ENCODE measurements at regions not wholly inside any gene's neighbourhood (a gene's known extent, or its start where the extent isn't known, plus 50 kb on each side); places are given as distances from the start of the nearest gene placed in this dataset.

DNA sequence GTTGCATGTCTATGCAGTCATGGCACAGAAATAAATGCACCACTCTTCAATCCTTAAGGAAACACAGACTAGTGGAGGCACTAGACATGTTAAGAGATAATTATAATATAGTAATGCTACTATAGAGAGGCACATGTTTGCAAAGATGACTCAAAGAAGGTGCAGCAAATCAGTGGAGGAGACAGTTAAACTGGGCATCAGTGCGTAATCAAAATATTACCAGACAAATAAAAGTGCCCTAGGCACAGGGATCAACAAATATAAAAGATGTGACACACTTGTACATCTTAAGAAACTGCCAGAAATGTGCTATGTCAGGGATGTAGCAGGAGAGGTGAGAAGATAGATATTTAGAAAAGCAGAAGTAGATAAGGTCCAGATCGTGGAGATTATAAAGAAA is 642.1 kb downstream of the SLCO4C1 start:
- no peak for DNase-seq

DNA sequence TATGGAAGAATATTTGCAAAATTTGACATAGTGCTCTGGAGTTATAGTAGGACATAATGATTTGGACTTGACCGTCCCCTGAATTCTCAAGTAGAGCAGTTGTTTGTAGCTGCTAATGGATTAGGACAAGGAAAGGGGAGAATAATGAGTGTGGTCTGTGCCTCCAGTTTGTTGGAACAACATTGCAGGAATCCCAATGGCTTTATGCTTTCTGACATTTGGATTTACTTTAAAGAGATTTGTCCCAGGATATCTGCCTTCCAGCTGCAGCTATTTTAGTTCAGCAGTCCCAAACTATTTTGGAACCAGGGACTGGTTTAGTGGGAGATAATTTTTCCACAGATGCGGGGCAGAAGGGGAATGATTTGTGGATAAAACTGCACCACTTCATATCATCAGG is 648.2 kb downstream of the SLCO4C1 start:
- Histone ChIP-seq H3K79me1 (ENCODE audit: low read length) (no peaks in the 10 kb centered on the region), H3K79me2 (ENCODE audit: control insufficient read depth, insufficient read depth, low read length, poor library complexity) (no peaks in the 10 kb centered on the region), H3K36me3 (ENCODE audit: control insufficient read depth in 1 of 2, insufficient read depth in 2 of 2, low read length in 2 of 2) (no peaks in the 10 kb centered on the region), H3K23ac (ENCODE audit: low read length) (no peak overlapping the region), H3K9ac (ENCODE audit: low read length) (no peak overlapping the region), H3K4ac (ENCODE audit: low read depth, low read length) (no peak overlapping the region), H3K27me3 (ENCODE audit: insufficient read depth, low read length) (no peaks in the 10 kb centered on the region), H3K18ac (ENCODE audit: low read length) (no peak overlapping the region), H4K8ac (ENCODE audit: low read depth, low read length) (no peak overlapping the region), H2AK5ac (ENCODE audit: low read length) (no peak overlapping the region), H2AFZ (ENCODE audit: insufficient read depth, low read length, poor library complexity) (no peak overlapping the region), H3K9me3 (ENCODE audit: insufficient read depth, low read depth, low read length) (no peaks in the 10 kb centered on the region), H2BK5ac (ENCODE audit: low read depth, low read length, poor library complexity) (no peak overlapping the region), H2BK12ac (ENCODE audit: low read length) (no peak overlapping the region), H3K4me2 (ENCODE audit: low read length) (no peak overlapping the region), H4K91ac (ENCODE audit: low read depth, low read length) (no peak overlapping the region), H3K4me3 (ENCODE audit: low read depth, low read length) (no peak overlapping the region), H4K12ac (ENCODE audit: low read depth, low read length) (no peak overlapping the region), H3K27ac (ENCODE audit: low read depth, low read length) (no peak overlapping the region), H2BK120ac (ENCODE audit: insufficient read depth, low read length, poor library complexity) (no peak overlapping the region), H3K14ac (ENCODE audit: low read length) (no peak overlapping the region), H3K4me1 (ENCODE audit: control insufficient read depth in 1 of 2, insufficient read depth in 2 of 2, low read length in 2 of 2) (no peaks in the 10 kb centered on the region)
- no peak for DNase-seq
- no CpG with 5 or more reads among the region's 2 CpGs for WGBS (ENCODE audit: extremely low coverage, insufficient coverage, insufficient read length)

More for the DNA sequence above, 642.1 kb downstream of the SLCO4C1 start:
- no peak overlapping the region for H4K12ac ChIP-seq (ENCODE audit: low read depth, low read length)
- H4K91ac ChIP-seq (ENCODE audit: low read depth, low read length) = no peak overlapping the region
- no peak overlapping the region for H3K27ac ChIP-seq (ENCODE audit: low read depth, low read length)
- no peak overlapping the region for H2BK120ac ChIP-seq (ENCODE audit: insufficient read depth, low read length, poor library complexity)
- no peak overlapping the region for H2BK12ac ChIP-seq (ENCODE audit: low read length)
- no peaks in the 10 kb centered on the region for H3K27me3 ChIP-seq (ENCODE audit: insufficient read depth, low read length)
- H3K4me2 ChIP-seq (ENCODE audit: low read length) = no peak overlapping the region
- H3K23ac ChIP-seq (ENCODE audit: low read length) = no peak overlapping the region
- H3K9ac ChIP-seq (ENCODE audit: low read length) = no peak overlapping the region
- no CpG with 5 or more reads among the region's 2 CpGs for WGBS (ENCODE audit: extremely low coverage, insufficient coverage, insufficient read length)
- H3K79me1 ChIP-seq (ENCODE audit: low read length) = no peaks in the 10 kb centered on the region
- H2AFZ ChIP-seq (ENCODE audit: insufficient read depth, low read length, poor library complexity) = no peak overlapping the region
- no peak overlapping the region for H3K4me3 ChIP-seq (ENCODE audit: low read depth, low read length)
- H3K4me1 ChIP-seq (ENCODE audit: control insufficient read depth in 1 of 2, insufficient read depth in 2 of 2, low read length in 2 of 2) = peaks cover 0 to 3% of the 10 kb centered on the region in 2 experiments
- H3K9me3 ChIP-seq (ENCODE audit: insufficient read depth, low read depth, low read length) = no peaks in the 10 kb centered on the region
- H4K8ac ChIP-seq (ENCODE audit: low read depth, low read length) = no peak overlapping the region
- no peaks in the 10 kb centered on the region for H3K79me2 ChIP-seq (ENCODE audit: control insufficient read depth, insufficient read depth, low read length, poor library complexity)
- H2AK5ac ChIP-seq (ENCODE audit: low read length) = no peak overlapping the region
- H3K36me3 ChIP-seq (ENCODE audit: control insufficient read depth in 1 of 2, insufficient read depth in 2 of 2, low read length in 2 of 2) = no peaks in the 10 kb centered on the region
- H3K4ac ChIP-seq (ENCODE audit: low read depth, low read length) = no peak overlapping the region
- H2BK5ac ChIP-seq (ENCODE audit: low read depth, low read length, poor library complexity) = no peak overlapping the region
- no peak overlapping the region for H3K18ac ChIP-seq (ENCODE audit: low read length)
- no peak overlapping the region for H3K14ac ChIP-seq (ENCODE audit: low read length)

DNA sequence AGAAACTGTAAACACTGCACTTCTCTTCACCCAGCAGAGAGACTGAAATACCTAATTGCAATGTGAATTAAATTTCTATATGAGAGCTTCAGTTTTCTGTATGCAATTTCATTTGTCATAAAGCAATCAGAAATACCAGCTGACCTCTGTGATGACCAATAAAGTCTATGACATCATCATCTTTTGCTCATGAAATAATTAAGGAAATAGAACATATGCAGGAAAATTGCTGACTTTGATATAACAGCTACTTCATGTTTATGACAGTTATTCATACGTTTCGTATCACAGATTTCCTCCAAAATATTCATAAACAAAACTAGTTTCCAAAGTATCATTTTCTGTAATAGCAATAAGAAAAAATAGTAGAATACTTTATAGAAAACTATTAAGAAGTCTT is 652.3 kb downstream of the SLCO4C1 start:
- H2AFZ ChIP-seq (ENCODE audit: insufficient read depth, low read length, poor library complexity) = no peak overlapping the region
- no peak overlapping the region for H2AK5ac ChIP-seq (ENCODE audit: low read length)
- no CpG with 5 or more reads among the region's 2 CpGs for WGBS (ENCODE audit: extremely low coverage, insufficient coverage, insufficient read length)
- no peaks in the 10 kb centered on the region for H3K36me3 ChIP-seq (ENCODE audit: control insufficient read depth in 1 of 2, insufficient read depth in 2 of 2, low read length in 2 of 2)
- no peak overlapping the region for H3K23ac ChIP-seq (ENCODE audit: low read length)
- H3K79me1 ChIP-seq (ENCODE audit: low read length) = no peaks in the 10 kb centered on the region
- no peaks in the 10 kb centered on the region for H3K4me1 ChIP-seq (ENCODE audit: control insufficient read depth in 1 of 2, insufficient read depth in 2 of 2, low read length in 2 of 2)
- no peak overlapping the region for H4K8ac ChIP-seq (ENCODE audit: low read depth, low read length)
- no peak overlapping the region for H3K4me2 ChIP-seq (ENCODE audit: low read length)
- H3K27ac ChIP-seq (ENCODE audit: low read depth, low read length) = no peak overlapping the region
- no peak overlapping the region for H4K12ac ChIP-seq (ENCODE audit: low read depth, low read length)
- no peak overlapping the region for H4K91ac ChIP-seq (ENCODE audit: low read depth, low read length)
- H3K4ac ChIP-seq (ENCODE audit: low read depth, low read length) = no peak overlapping the region
- no peaks in the 10 kb centered on the region for H3K27me3 ChIP-seq (ENCODE audit: insufficient read depth, low read length)
- no peak overlapping the region for H3K9ac ChIP-seq (ENCODE audit: low read length)
- H2BK12ac ChIP-seq (ENCODE audit: low read length) = no peak overlapping the region
- no peaks in the 10 kb centered on the region for H3K9me3 ChIP-seq (ENCODE audit: insufficient read depth, low read depth, low read length)
- H2BK5ac ChIP-seq (ENCODE audit: low read depth, low read length, poor library complexity) = no peak overlapping the region
- H3K79me2 ChIP-seq (ENCODE audit: control insufficient read depth, insufficient read depth, low read length, poor library complexity) = no peaks in the 10 kb centered on the region
- no peak for DNase-seq
- H3K14ac ChIP-seq (ENCODE audit: low read length) = no peak overlapping the region
- no peak overlapping the region for H2BK120ac ChIP-seq (ENCODE audit: insufficient read depth, low read length, poor library complexity)
- H3K4me3 ChIP-seq (ENCODE audit: low read depth, low read length) = no peak overlapping the region
- no peak overlapping the region for H3K18ac ChIP-seq (ENCODE audit: low read length)

DNA sequence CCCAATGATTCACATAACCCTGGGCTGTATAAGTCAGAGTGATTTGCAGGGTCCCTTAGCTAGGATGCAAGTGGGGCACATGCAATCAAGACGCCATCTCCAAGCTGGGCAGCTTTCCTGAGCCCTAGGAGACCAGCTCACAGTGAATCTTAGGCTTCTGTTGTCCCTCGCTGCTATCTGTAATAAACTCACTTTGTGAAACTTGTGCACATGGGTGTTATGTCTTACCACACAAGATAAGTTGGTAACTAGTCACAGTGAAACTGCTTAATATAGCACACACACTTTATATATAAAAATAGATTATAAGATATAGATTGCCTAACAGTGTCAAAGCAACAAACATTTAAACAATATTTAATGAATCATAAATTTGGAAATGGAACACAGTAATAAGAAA is 658.5 kb downstream of the SLCO4C1 start:
- WGBS (ENCODE audit: extremely low coverage, insufficient coverage, insufficient read length) = no CpG with 5 or more reads among the region's 2 CpGs
- no peaks in the 10 kb centered on the region for H3K27me3 ChIP-seq (ENCODE audit: insufficient read depth, low read length)
- no peak overlapping the region for H2BK12ac ChIP-seq (ENCODE audit: low read length)

More for the DNA sequence above, 658.5 kb downstream of the SLCO4C1 start:
- Histone ChIP-seq H2BK5ac (ENCODE audit: low read depth, low read length, poor library complexity) (no peak overlapping the region), H4K12ac (ENCODE audit: low read depth, low read length) (no peak overlapping the region), H3K79me1 (ENCODE audit: low read length) (no peaks in the 10 kb centered on the region), H3K9ac (ENCODE audit: low read length) (peak overlapping the region; percentile 18), H3K14ac (ENCODE audit: low read length) (no peak overlapping the region), H3K23ac (ENCODE audit: low read length) (no peak overlapping the region), H3K79me2 (ENCODE audit: control insufficient read depth, insufficient read depth, low read length, poor library complexity) (no peaks in the 10 kb centered on the region), H4K8ac (ENCODE audit: low read depth, low read length) (no peak overlapping the region), H3K4me1 (ENCODE audit: control insufficient read depth in 1 of 2, insufficient read depth in 2 of 2, low read length in 2 of 2) (no peaks in the 10 kb centered on the region), H2AFZ (ENCODE audit: insufficient read depth, low read length, poor library complexity) (no peak overlapping the region), H3K18ac (ENCODE audit: low read length) (no peak overlapping the region), H3K4me3 (ENCODE audit: low read depth, low read length) (no peak overlapping the region), H2AK5ac (ENCODE audit: low read length) (no peak overlapping the region), H3K36me3 (ENCODE audit: control insufficient read depth in 1 of 2, insufficient read depth in 2 of 2, low read length in 2 of 2) (peaks cover 0 to 1% of the 10 kb centered on the region in 2 experiments), H3K4ac (ENCODE audit: low read depth, low read length) (no peak overlapping the region), H3K27ac (ENCODE audit: low read depth, low read length) (no peak overlapping the region), H2BK120ac (ENCODE audit: insufficient read depth, low read length, poor library complexity) (no peak overlapping the region), H3K9me3 (ENCODE audit: insufficient read depth, low read depth, low read length) (no peaks in the 10 kb centered on the region), H3K4me2 (ENCODE audit: low read length) (no peak overlapping the region), H4K91ac (ENCODE audit: low read depth, low read length) (no peak overlapping the region)
- no peak for DNase-seq

Measured in trophoblast cell (in vitro differentiated cells and primary cell).